Peyer's patch (tissue), 4 donors: ENCODE measurements at regions not wholly inside any gene's neighbourhood (a gene's known extent, or its start where the extent isn't known, plus 50 kb on each side); places are given as distances from the start of the nearest gene placed in this dataset.

Experiments used
- DNase-seq, 3 donors: peaks; one replicate each; pipeline ENCODE4 v3.0.0-alpha.2; 2017 to 2019
- H3K27ac ChIP-seq, 4 donors: fragments of 200-600 bp; sonication (generic); one replicate each; pipeline ENCODE4 v1.5.1; 2016 to 2019
- H3K27me3 ChIP-seq, 2 donors: fragments of 200-600 bp; sonication (generic); one replicate each; pipeline ENCODE4 v1.5.1; 2019
- H3K36me3 ChIP-seq, 3 donors: fragments of 200-600 bp; sonication (generic); one replicate each; pipeline ENCODE4 v1.5.1; 2016 to 2019
- H3K4me1 ChIP-seq, 4 donors: fragments of 200-600 bp; sonication (generic); one replicate each; pipeline ENCODE4 v1.5.1; 2016 to 2019
- H3K4me3 ChIP-seq, 4 donors: fragments of 200-600 bp; sonication (generic); 1 replicate in 3 of 4; 2 replicates in 1 of 4; pipeline ENCODE4 v1.5.1; 2016 to 2019; ENCODE audit warnings: mild to moderate bottlenecking in 1 of 4
- H3K9me3 ChIP-seq, 4 donors: fragments of 200-600 bp; sonication (generic); one replicate each; pipeline ENCODE4 v1.5.1; 2016 to 2019; ENCODE audit warnings: mild to moderate bottlenecking in 1 of 4
- POLR2A ChIP-seq, 2 donors: fragments of 450-650 bp; IDR thresholded peaks; one replicate each; pipeline ENCODE4 v1.5.1; 2017; ENCODE audit warnings: antibody characterized with exemption in 2 of 2, mild to moderate bottlenecking in 2 of 2, moderate library complexity in 2 of 2
- TF ChIP-seq, protein P1 (sequence below), 6 experiments: fragments of 450-650 bp in 4 of 6; fragments of 200-600 bp in 2 of 6; sonication (generic) in 1 of 6; IDR thresholded peaks; one replicate each; pipeline ENCODE4 v1.5.1; 2017 to 2019; ENCODE audit warnings: antibody characterized with exemption in 6 of 6, mild to moderate bottlenecking in 3 of 6, moderate library complexity in 1 of 6

DNA sequence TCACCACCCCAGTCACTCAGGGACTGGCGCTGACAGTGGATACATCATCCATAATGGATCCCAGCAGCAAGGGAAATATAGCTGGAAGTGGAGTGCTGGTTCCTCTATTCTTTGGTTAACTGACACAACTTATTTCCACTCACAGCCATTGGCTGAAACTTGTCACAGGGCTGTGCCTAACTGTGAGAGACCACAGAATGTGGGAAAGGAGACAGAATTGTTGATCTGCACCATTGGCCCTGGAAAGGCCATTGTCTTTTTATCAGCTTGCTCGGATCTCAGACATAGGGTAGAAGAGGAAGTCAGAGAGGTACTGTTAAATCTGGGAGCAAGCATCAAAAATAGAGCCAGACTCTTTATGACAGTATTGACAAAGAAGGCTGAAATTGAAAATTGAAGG, 451.3 kb downstream of the AJAP1 start:
- no peaks in the 10 kb centered on the region for H3K9me3 ChIP-seq
- H3K36me3 ChIP-seq: no peaks in the 10 kb centered on the region
- H3K4me3 ChIP-seq: no peak overlapping the region
- H3K27me3 ChIP-seq: no peaks in the 10 kb centered on the region
- no peak for DNase-seq
- no peaks in the 10 kb centered on the region for H3K4me1 ChIP-seq
- TF ChIP-seq, protein P1, sequence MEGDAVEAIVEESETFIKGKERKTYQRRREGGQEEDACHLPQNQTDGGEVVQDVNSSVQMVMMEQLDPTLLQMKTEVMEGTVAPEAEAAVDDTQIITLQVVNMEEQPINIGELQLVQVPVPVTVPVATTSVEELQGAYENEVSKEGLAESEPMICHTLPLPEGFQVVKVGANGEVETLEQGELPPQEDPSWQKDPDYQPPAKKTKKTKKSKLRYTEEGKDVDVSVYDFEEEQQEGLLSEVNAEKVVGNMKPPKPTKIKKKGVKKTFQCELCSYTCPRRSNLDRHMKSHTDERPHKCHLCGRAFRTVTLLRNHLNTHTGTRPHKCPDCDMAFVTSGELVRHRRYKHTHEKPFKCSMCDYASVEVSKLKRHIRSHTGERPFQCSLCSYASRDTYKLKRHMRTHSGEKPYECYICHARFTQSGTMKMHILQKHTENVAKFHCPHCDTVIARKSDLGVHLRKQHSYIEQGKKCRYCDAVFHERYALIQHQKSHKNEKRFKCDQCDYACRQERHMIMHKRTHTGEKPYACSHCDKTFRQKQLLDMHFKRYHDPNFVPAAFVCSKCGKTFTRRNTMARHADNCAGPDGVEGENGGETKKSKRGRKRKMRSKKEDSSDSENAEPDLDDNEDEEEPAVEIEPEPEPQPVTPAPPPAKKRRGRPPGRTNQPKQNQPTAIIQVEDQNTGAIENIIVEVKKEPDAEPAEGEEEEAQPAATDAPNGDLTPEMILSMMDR (IDR thresholded peaks at IDR 0.05): no peak
- TF ChIP-seq POLR2A (IDR thresholded peaks at IDR 0.05): no peak
- H3K27ac ChIP-seq: no peak overlapping the region

DNA sequence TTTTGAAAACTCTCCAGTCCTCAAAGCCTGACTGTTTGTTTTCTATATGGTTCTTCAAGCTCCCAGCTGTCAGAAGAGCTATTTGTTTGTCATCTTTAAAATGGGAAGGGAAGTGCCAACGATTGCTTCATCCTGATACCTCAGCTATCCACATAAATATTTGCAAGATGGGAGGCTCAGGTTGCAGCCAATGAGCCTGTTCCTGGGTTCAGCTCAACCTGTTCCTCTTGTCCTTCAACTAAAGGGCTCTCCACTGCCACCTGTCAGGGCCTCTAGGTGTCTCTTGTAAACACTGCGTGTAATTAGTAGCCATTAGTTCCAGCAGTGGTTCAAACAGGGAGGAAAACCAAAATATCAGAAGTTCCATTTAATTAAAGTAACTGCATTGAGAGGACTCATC, 445.1 kb downstream of the AJAP1 start:
- Histone ChIP-seq H3K27ac (no peak overlapping the region), H3K36me3 (no peaks in the 10 kb centered on the region), H3K27me3 (no peaks in the 10 kb centered on the region), H3K4me3 (no peak overlapping the region), H3K9me3 (no peaks in the 10 kb centered on the region), H3K4me1 (no peaks in the 10 kb centered on the region)
- no peak for TF ChIP-seq POLR2A (IDR thresholded peaks at IDR 0.05)
- TF ChIP-seq, protein P1 (IDR thresholded peaks at IDR 0.05): no peak
- no peak for DNase-seq

DNA sequence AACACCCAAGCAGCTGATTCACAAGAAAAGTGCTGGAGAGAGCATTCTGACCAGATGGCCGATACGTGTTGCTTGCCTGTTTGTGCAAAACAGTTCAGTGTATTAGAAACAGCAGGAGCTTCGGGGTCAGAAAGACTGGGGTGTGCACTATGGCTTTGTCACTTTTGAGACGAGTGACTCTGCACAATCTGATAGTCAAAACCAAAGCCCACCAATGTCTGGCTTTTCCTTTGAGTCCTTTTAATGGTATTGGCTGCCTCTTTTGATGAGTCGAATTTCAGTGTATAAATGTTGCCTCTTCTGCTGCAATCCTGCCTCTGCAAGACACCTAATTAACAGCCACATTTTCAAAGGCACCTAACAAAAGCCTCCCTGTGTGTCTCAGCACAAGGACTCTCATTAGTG, 444.6 kb downstream of the AJAP1 start:
- no peaks in the 10 kb centered on the region for H3K4me1 ChIP-seq
- no peak for DNase-seq
- no peaks in the 10 kb centered on the region for H3K9me3 ChIP-seq
- H3K27me3 ChIP-seq: no peaks in the 10 kb centered on the region
- no peak overlapping the region for H3K27ac ChIP-seq
- no peak overlapping the region for H3K4me3 ChIP-seq
- no peak for TF ChIP-seq POLR2A (IDR thresholded peaks at IDR 0.05)
- TF ChIP-seq, protein P1 (IDR thresholded peaks at IDR 0.05): no peak
- no peaks in the 10 kb centered on the region for H3K36me3 ChIP-seq

DNA sequence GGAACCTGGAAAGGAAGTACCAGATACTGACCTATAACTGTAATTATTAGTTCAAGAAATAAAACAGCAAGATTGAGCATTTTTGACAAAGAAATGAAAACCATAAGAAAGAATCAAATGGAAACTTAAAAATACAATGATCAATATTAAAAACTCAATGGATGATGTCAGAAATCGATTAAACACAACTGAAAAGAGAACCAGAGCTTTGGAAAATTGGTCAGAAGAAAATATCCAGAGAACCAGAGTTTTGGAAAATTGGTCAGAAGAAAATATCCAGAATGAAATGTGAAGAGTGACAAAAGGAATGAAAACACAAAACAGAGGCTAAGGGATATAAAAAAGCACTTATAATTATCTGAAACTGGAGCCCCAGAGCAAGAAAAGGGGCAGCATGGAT, 438.6 kb downstream of the AJAP1 start:
- H3K36me3 ChIP-seq: no peaks in the 10 kb centered on the region
- H3K27ac ChIP-seq: no peak overlapping the region
- H3K4me1 ChIP-seq: no peaks in the 10 kb centered on the region
- no peak for TF ChIP-seq POLR2A (IDR thresholded peaks at IDR 0.05)
- TF ChIP-seq, protein P1 (IDR thresholded peaks at IDR 0.05): no peak
- no peaks in the 10 kb centered on the region for H3K27me3 ChIP-seq
- no peaks in the 10 kb centered on the region for H3K9me3 ChIP-seq
- DNase-seq: no peak
- H3K4me3 ChIP-seq: no peak overlapping the region

DNA sequence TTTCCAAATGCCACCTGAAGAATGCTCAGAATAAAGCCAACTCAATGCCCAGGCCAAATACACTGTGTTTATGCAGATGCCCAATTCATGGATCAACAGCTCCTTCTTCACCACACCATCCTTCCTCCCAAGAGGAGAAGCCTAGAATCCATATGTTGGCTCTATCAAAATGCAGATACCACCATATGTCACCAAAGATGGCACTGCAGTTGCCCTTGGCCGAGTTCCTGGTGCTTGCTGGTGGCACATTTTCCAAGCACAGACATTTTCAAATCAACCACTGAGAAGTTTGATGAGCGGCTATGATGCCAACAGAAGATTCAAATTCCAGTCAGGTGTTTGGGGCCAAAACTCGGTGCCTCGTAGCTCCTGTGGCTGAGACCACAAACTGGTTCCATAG, 430.3 kb downstream of the AJAP1 start:
- DNase-seq: no peak
- Histone ChIP-seq H3K27ac (no peak overlapping the region), H3K4me1 (no peaks in the 10 kb centered on the region), H3K36me3 (no peaks in the 10 kb centered on the region), H3K9me3 (no peaks in the 10 kb centered on the region), H3K4me3 (no peak overlapping the region), H3K27me3 (no peaks in the 10 kb centered on the region)
- TF ChIP-seq, protein P1 (IDR thresholded peaks at IDR 0.05): no peak
- TF ChIP-seq POLR2A (IDR thresholded peaks at IDR 0.05): no peak

DNA sequence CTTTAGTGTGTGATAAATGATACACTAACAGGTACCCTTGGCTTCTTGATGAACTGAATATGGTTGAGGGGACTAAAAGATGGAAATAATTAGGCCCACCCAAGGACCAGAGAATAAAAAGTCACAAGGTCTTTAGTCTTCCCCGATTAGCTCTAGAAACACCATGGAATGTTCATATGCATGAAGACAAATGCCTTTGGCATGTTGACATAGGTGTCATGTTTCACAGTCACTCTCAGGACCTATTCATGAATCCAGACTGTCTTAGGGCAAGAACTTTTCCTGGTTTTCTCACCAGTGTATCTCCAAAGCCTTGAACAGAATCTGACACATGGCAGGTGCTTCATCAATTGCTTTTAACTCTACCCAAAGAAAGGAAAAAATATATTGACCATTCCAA, 412.8 kb downstream of the AJAP1 start:
- Histone ChIP-seq H3K4me3 (no peak overlapping the region), H3K27ac (no peak overlapping the region), H3K27me3 (no peaks in the 10 kb centered on the region), H3K36me3 (no peaks in the 10 kb centered on the region), H3K4me1 (no peaks in the 10 kb centered on the region), H3K9me3 (no peaks in the 10 kb centered on the region)
- no peak for DNase-seq
- TF ChIP-seq, protein P1 (IDR thresholded peaks at IDR 0.05): no peak
